ENCODE measurements at regions not wholly inside any gene's neighbourhood (a gene's known extent, or its start where the extent isn't known, plus 50 kb on each side); places are given as distances from the start of the nearest gene placed in this dataset.

- H3K9me3 ChIP-seq (ENCODE audit: control insufficient read depth, insufficient read depth, low read length), result no peaks in the 10 kb centered on the region
- no peaks in the 10 kb centered on the region for H3F3A ChIP-seq (ENCODE audit: control insufficient read depth, insufficient read depth)
- H3K36me3 ChIP-seq (ENCODE audit: control insufficient read depth, low read length), result no peaks in the 10 kb centered on the region
- H3K27ac ChIP-seq (ENCODE audit: low read depth, low read length), result no peak overlapping the region
- H3K79me2 ChIP-seq (ENCODE audit: control insufficient read depth, low read length), result no peaks in the 10 kb centered on the region
- H3K4me3 ChIP-seq (ENCODE audit: low read length), result no peak overlapping the region
- H4K20me1 ChIP-seq (ENCODE audit: control insufficient read depth, insufficient read depth, low read depth, low read length), result no peaks in the 10 kb centered on the region
- H3K9me2 ChIP-seq (replicated peaks; ENCODE audit: control insufficient read depth, low read length), result no peaks in the 10 kb centered on the region
- TF ChIP-seq CTCF (IDR thresholded peaks at IDR 0.05; ENCODE audit: low read depth, low read length, poor library complexity, severe bottlenecking) (no peak), EZH2phosphoT487 (IDR thresholded peaks at IDR 0.05; ENCODE audit: borderline replicate concordance, low read length) (no peak)
- no peaks in the 10 kb centered on the region for H3K27me3 ChIP-seq (ENCODE audit: control insufficient read depth, low read length)
- no peak overlapping the region for H3K4me2 ChIP-seq (ENCODE audit: low read length)
- no peaks in the 10 kb centered on the region for H3K4me1 ChIP-seq (ENCODE audit: control insufficient read depth, low read length)
Measured at GRCh38 chr11:80009081-80009480, 568.3 kb upstream of the TENM4 start.

GRCh38 chr11:80007616-80008015 is 566.8 kb upstream of the TENM4 start:
- Histone ChIP-seq H3K4me3 (ENCODE audit: low read length) (no peak overlapping the region), H3K36me3 (ENCODE audit: control insufficient read depth, low read length) (no peaks in the 10 kb centered on the region), H3K4me1 (ENCODE audit: control insufficient read depth, low read length) (no peaks in the 10 kb centered on the region), H3K79me2 (ENCODE audit: control insufficient read depth, low read length) (no peaks in the 10 kb centered on the region), H3K27ac (ENCODE audit: low read depth, low read length) (no peak overlapping the region), H4K20me1 (ENCODE audit: control insufficient read depth, insufficient read depth, low read depth, low read length) (no peaks in the 10 kb centered on the region), H3K9me3 (ENCODE audit: control insufficient read depth, insufficient read depth, low read length) (no peaks in the 10 kb centered on the region), H3K27me3 (ENCODE audit: control insufficient read depth, low read length) (no peaks in the 10 kb centered on the region), H3K9me2 (replicated peaks; ENCODE audit: control insufficient read depth, low read length) (no peaks in the 10 kb centered on the region), H3K4me2 (ENCODE audit: low read length) (no peak overlapping the region), H3F3A (ENCODE audit: control insufficient read depth, insufficient read depth) (no peaks in the 10 kb centered on the region)
- no peak for TF ChIP-seq EZH2phosphoT487 (IDR thresholded peaks at IDR 0.05; ENCODE audit: borderline replicate concordance, low read length)

- Histone ChIP-seq H4K20me1 (ENCODE audit: control insufficient read depth, insufficient read depth, low read depth, low read length) (no peaks in the 10 kb centered on the region), H3K9me3 (ENCODE audit: control insufficient read depth, insufficient read depth, low read length) (no peaks in the 10 kb centered on the region), H3K36me3 (ENCODE audit: control insufficient read depth, low read length) (no peaks in the 10 kb centered on the region), H3K4me1 (ENCODE audit: control insufficient read depth, low read length) (no peaks in the 10 kb centered on the region), H3K79me2 (ENCODE audit: control insufficient read depth, low read length) (no peaks in the 10 kb centered on the region), H3F3A (ENCODE audit: control insufficient read depth, insufficient read depth) (no peaks in the 10 kb centered on the region), H3K4me2 (ENCODE audit: low read length) (no peak overlapping the region), H3K9me2 (replicated peaks; ENCODE audit: control insufficient read depth, low read length) (no peaks in the 10 kb centered on the region), H3K27ac (ENCODE audit: low read depth, low read length) (no peak overlapping the region), H3K4me3 (ENCODE audit: low read length) (no peak overlapping the region), H3K27me3 (ENCODE audit: control insufficient read depth, low read length) (no peaks in the 10 kb centered on the region)
- TF ChIP-seq EZH2phosphoT487 (IDR thresholded peaks at IDR 0.05; ENCODE audit: borderline replicate concordance, low read length) (no peak), CTCF (IDR thresholded peaks at IDR 0.05; ENCODE audit: low read depth, low read length, poor library complexity, severe bottlenecking) (no peak)
Measured at GRCh38 chr11:79990141-79990540, 549.3 kb upstream of the TENM4 start.

GRCh38 chr11:79982185-79982584 is 541.4 kb upstream of the TENM4 start:
- no peaks in the 10 kb centered on the region for H3K9me2 ChIP-seq (replicated peaks; ENCODE audit: control insufficient read depth, low read length)
- no peaks in the 10 kb centered on the region for H3K4me1 ChIP-seq (ENCODE audit: control insufficient read depth, low read length)
- no peak overlapping the region for H3K4me2 ChIP-seq (ENCODE audit: low read length)
- no peaks in the 10 kb centered on the region for H4K20me1 ChIP-seq (ENCODE audit: control insufficient read depth, insufficient read depth, low read depth, low read length)
- H3K27me3 ChIP-seq (ENCODE audit: control insufficient read depth, low read length), result no peaks in the 10 kb centered on the region
- no peaks in the 10 kb centered on the region for H3F3A ChIP-seq (ENCODE audit: control insufficient read depth, insufficient read depth)
- H3K27ac ChIP-seq (ENCODE audit: low read depth, low read length), result no peak overlapping the region
- no peak overlapping the region for H3K4me3 ChIP-seq (ENCODE audit: low read length)
- TF ChIP-seq EZH2phosphoT487 (IDR thresholded peaks at IDR 0.05; ENCODE audit: borderline replicate concordance, low read length) (no peak), CTCF (IDR thresholded peaks at IDR 0.05; ENCODE audit: low read depth, low read length, poor library complexity, severe bottlenecking) (no peak)
- H3K9me3 ChIP-seq (ENCODE audit: control insufficient read depth, insufficient read depth, low read length), result no peaks in the 10 kb centered on the region
- no peaks in the 10 kb centered on the region for H3K79me2 ChIP-seq (ENCODE audit: control insufficient read depth, low read length)
- no peaks in the 10 kb centered on the region for H3K36me3 ChIP-seq (ENCODE audit: control insufficient read depth, low read length)
